ENCODE measurements at regions not wholly inside any gene's neighbourhood (a gene's known extent, or its start where the extent isn't known, plus 50 kb on each side); places are given as distances from the start of the nearest gene placed in this dataset.
"Not testable (repeated sequence)": the region's sequence is repeated elsewhere in the genome, so short reads cannot be mapped to it uniquely, and the experiment has no call there.

- DNase-seq: no peak
- no peak for ATAC-seq
Observed at GRCh38 chr12:7591531-7591930, 74.2 kb downstream of the APOBEC1 start.

- DNase-seq, ATAC-seq: not testable (repeated sequence)
Observed at GRCh38 chr12:7590085-7590484, 75.6 kb downstream of the APOBEC1 start.

- ATAC-seq: not testable (repeated sequence)
- DNase-seq: peak; percentile 43
Observed at GRCh38 chr12:7588742-7589329, 76.9 kb downstream of the APOBEC1 start.

GRCh38 chr12:7584137-7584536 lies 80.6 kb upstream of the CD163 start:
- ATAC-seq, DNase-seq: not testable (repeated sequence)

- no peak for DNase-seq
- ATAC-seq: no peak
Observed at GRCh38 chr12:7583471-7583870, 79.9 kb upstream of the CD163 start.

GRCh38 chr12:7582796-7583195 lies 79.2 kb upstream of the CD163 start:
- no peak for ATAC-seq
- no peak for DNase-seq

GRCh38 chr12:7581625-7582024 lies 78.0 kb upstream of the CD163 start:
- DNase-seq: no peak
- ATAC-seq: no peak

- DNase-seq (no peak), ATAC-seq (no peak)
Observed at GRCh38 chr12:7581046-7581445, 77.5 kb upstream of the CD163 start.

GRCh38 chr12:7571257-7571656 lies 67.7 kb upstream of the CD163 start:
- DNase-seq: no peak
- no peak for ATAC-seq

GRCh38 chr12:7557227-7557626 lies 53.6 kb upstream of the CD163 start:
- DNase-seq (no peak), ATAC-seq (no peak)

GRCh38 chr12:7555752-7556151 lies 52.2 kb upstream of the CD163 start:
- ATAC-seq (no peak), DNase-seq (no peak)

- not testable (repeated sequence) for ATAC-seq, DNase-seq
Observed at GRCh38 chr12:7554831-7555230, 51.3 kb upstream of the CD163 start.

All from stimulated activated naive CD8-positive, alpha-beta T cell treated with anti-CD3 and anti-CD28 coated beads, Interleukin-15, Interleukin-2, amounts not matched to agents 100 U/mL and 50 U/mL, for 24 hours (primary cell).